ENCODE measurements at regions not wholly inside any gene's neighbourhood (a gene's known extent, or its start where the extent isn't known, plus 50 kb on each side); places are given as distances from the start of the nearest gene placed in this dataset.

DNA sequence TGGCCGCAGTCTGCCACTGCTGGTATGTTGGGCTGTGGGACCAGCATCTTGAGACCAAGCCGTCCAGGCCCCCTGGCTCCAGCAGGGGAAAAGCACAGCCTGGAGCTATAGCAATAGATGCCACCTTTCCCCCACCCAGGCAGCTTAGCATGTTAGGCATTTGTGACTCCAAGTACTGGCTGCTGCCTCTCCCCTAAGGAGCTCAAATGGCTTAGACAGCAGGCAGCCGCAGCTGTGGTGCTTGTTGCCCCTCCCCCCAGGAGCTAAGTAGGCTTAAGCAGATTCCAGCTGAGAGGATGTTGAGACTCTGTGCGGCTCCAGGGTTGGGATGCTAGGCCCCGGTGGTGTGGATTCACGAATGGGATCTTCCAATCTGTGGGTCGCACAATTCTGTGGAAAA, 88.8 kb upstream of the ANKFN1 start:
- Histone ChIP-seq H3K9me2 (replicated peaks; ENCODE audit: insufficient read depth) (no peaks in the 10 kb centered on the region), H2AFZ (no peak overlapping the region), H3K9me3 (ENCODE audit: low read depth) (no peaks in the 10 kb centered on the region), H3K4me2 (no peak overlapping the region), H3K79me2 (no peaks in the 10 kb centered on the region), H3K4me1 (ENCODE audit: insufficient read depth) (no peaks in the 10 kb centered on the region), H4K20me1 (ENCODE audit: insufficient read depth, poor library complexity, severe bottlenecking) (no peaks in the 10 kb centered on the region), H3K36me3 (replicated peaks; ENCODE audit: insufficient read depth, low read depth) (no peaks in the 10 kb centered on the region), H3K4me3 (no peak overlapping the region), H3K27me3 (no peaks in the 10 kb centered on the region), H3K27ac (no peak overlapping the region)
- TF ChIP-seq EZH2 (IDR thresholded peaks at IDR 0.05; ENCODE audit: borderline replicate concordance) (no peak), CTCF (IDR thresholded peaks at IDR 0.05; ENCODE audit: poor library complexity) (no peak), EZH2phosphoT487 (IDR thresholded peaks at IDR 0.05; ENCODE audit: low read depth, severe bottlenecking, unreplicated experiment) (no peak)
- WGBS (ENCODE audit: low lambda C conversion rate, missing lambda C conversion rate): 52% methylated on average over 7 of the region's 7 CpGs
- DNase-seq (ENCODE audit: low spot score): no peak

GRCh38 chr17:56074361-56074890, 78.8 kb upstream of the ANKFN1 start:
- no peak overlapping the region for H3K4me2 ChIP-seq
- H4K20me1 ChIP-seq (ENCODE audit: insufficient read depth, poor library complexity, severe bottlenecking): no peaks in the 10 kb centered on the region
- no peaks in the 10 kb centered on the region for H3K36me3 ChIP-seq (replicated peaks; ENCODE audit: insufficient read depth, low read depth)
- no peaks in the 10 kb centered on the region for H3K27me3 ChIP-seq
- TF ChIP-seq EZH2 (IDR thresholded peaks at IDR 0.05; ENCODE audit: borderline replicate concordance) (no peak), EZH2phosphoT487 (IDR thresholded peaks at IDR 0.05; ENCODE audit: low read depth, severe bottlenecking, unreplicated experiment) (no peak), CTCF (IDR thresholded peaks at IDR 0.05; ENCODE audit: poor library complexity) (no peak)
- WGBS (ENCODE audit: low lambda C conversion rate, missing lambda C conversion rate): 80% methylated on average over 6 of the region's 6 CpGs
- H3K9me2 ChIP-seq (replicated peaks; ENCODE audit: insufficient read depth): no peaks in the 10 kb centered on the region
- no peaks in the 10 kb centered on the region for H3K79me2 ChIP-seq
- no peak overlapping the region for H2AFZ ChIP-seq
- DNase-seq (ENCODE audit: low spot score): peak; percentile 1
- H3K27ac ChIP-seq: no peak overlapping the region
- H3K9me3 ChIP-seq (ENCODE audit: low read depth): no peaks in the 10 kb centered on the region
- H3K4me1 ChIP-seq (ENCODE audit: insufficient read depth): no peaks in the 10 kb centered on the region
- H3K4me3 ChIP-seq: no peak overlapping the region

DNA sequence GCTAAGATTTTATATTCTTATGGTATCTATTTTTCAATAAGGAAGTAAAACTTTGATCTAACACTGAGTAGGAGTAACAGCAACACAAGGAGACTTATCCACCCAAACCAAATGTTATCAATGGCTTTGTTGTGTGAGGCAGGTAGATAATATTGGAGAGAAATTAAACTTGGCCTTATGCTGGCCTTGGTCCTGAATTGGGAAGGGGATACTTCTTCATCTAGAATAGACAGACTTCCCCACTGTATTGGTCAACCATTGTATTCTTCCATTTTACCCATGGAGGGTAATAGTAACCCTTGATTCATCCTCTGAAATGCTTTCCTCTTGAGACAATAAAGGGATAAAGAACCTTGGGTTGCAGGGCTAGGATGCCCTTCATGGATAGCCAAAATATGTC, 76.3 kb upstream of the ANKFN1 start:
- H3K27ac ChIP-seq: no peak overlapping the region
- no peaks in the 10 kb centered on the region for H3K9me3 ChIP-seq (ENCODE audit: low read depth)
- H3K4me3 ChIP-seq: no peak overlapping the region
- DNase-seq (ENCODE audit: low spot score): peak; percentile 0
- no peaks in the 10 kb centered on the region for H3K79me2 ChIP-seq
- TF ChIP-seq EZH2 (IDR thresholded peaks at IDR 0.05; ENCODE audit: borderline replicate concordance) (no peak), CTCF (IDR thresholded peaks at IDR 0.05; ENCODE audit: poor library complexity) (no peak), EZH2phosphoT487 (IDR thresholded peaks at IDR 0.05; ENCODE audit: low read depth, severe bottlenecking, unreplicated experiment) (no peak)
- no peaks in the 10 kb centered on the region for H3K9me2 ChIP-seq (replicated peaks; ENCODE audit: insufficient read depth)
- H3K36me3 ChIP-seq (replicated peaks; ENCODE audit: insufficient read depth, low read depth): no peaks in the 10 kb centered on the region
- H4K20me1 ChIP-seq (ENCODE audit: insufficient read depth, poor library complexity, severe bottlenecking): no peaks in the 10 kb centered on the region
- H3K4me2 ChIP-seq: no peak overlapping the region
- no peaks in the 10 kb centered on the region for H3K4me1 ChIP-seq (ENCODE audit: insufficient read depth)
- H2AFZ ChIP-seq: no peak overlapping the region
- no peaks in the 10 kb centered on the region for H3K27me3 ChIP-seq

- Histone ChIP-seq H3K4me2 (no peak overlapping the region), H4K20me1 (ENCODE audit: insufficient read depth, poor library complexity, severe bottlenecking) (no peaks in the 10 kb centered on the region), H3K27me3 (no peaks in the 10 kb centered on the region), H3K9me3 (ENCODE audit: low read depth) (no peaks in the 10 kb centered on the region), H2AFZ (no peak overlapping the region), H3K9me2 (replicated peaks; ENCODE audit: insufficient read depth) (no peaks in the 10 kb centered on the region), H3K4me1 (ENCODE audit: insufficient read depth) (no peaks in the 10 kb centered on the region), H3K4me3 (no peak overlapping the region), H3K27ac (no peak overlapping the region), H3K36me3 (replicated peaks; ENCODE audit: insufficient read depth, low read depth) (no peaks in the 10 kb centered on the region), H3K79me2 (no peaks in the 10 kb centered on the region)
- DNase-seq (ENCODE audit: low spot score): no peak
- no CpG with 5 or more reads among the region's 2 CpGs for WGBS (ENCODE audit: low lambda C conversion rate, missing lambda C conversion rate)
- TF ChIP-seq EZH2phosphoT487 (IDR thresholded peaks at IDR 0.05; ENCODE audit: low read depth, severe bottlenecking, unreplicated experiment): no peak
These were observed 69.8 kb upstream of the ANKFN1 start for GRCh38 chr17:56083475-56083874.
